A673 (cell line): ENCODE measurements at regions not wholly inside any gene's neighbourhood (a gene's known extent, or its start where the extent isn't known, plus 50 kb on each side); places are given as distances from the start of the nearest gene placed in this dataset.

Experiments
- BruUV-seq: library from RNA; stranded (reverse); fragments of 400-500 nt; replicated peaks from 2 replicates; lab custom pipeline; 2021; lab: Mats Ljungman, UMichigan
- CTCF ChIA-PET: fragments of 300-600 bp; sonication (Branson Sonifier 250); formaldehyde crosslinking; loops from one replicate; lab custom pipeline; 2022; ENCODE audit warnings: antibody characterized with exemption; lab: Charles Lee
- POLR2A ChIA-PET: fragments of 300-600 bp; sonication (Branson Sonifier 250); formaldehyde crosslinking; loops from one replicate; lab custom pipeline; 2022; ENCODE audit warnings: antibody characterized with exemption; ENCODE audit not compliant: low non-redundant PET; lab: Charles Lee
- DNase-seq: peaks from one replicate; pipeline ENCODE4 v3.0.0-alpha.2; 2015; ENCODE audit warnings: low spot score
- H3K27ac ChIP-seq: fragments of 200-600 bp; sonication (generic); 2 replicates; pipeline ENCODE4 v1.5.1; 2016; ENCODE audit warnings: mixed run types, low read depth, mild to moderate bottlenecking, mixed read lengths, antibody characterized with exemption, low read length; ENCODE audit not compliant: poor library complexity, severe bottlenecking
- H3K27me3 ChIP-seq: fragments of 200-600 bp; sonication (generic); replicated peaks from 2 replicates; pipeline ENCODE4 v1.6.1; 2017; ENCODE audit warnings: mixed run types, low read depth, mild to moderate bottlenecking, mixed read lengths, antibody characterized with exemption, low read length; ENCODE audit not compliant: insufficient read depth, poor library complexity
- H3K36me3 ChIP-seq: fragments of 200-600 bp; sonication (generic); 2 replicates; pipeline ENCODE4 v1.6.1; 2016; ENCODE audit warnings: mixed run types, mild to moderate bottlenecking, mixed read lengths, antibody characterized with exemption, low read length; ENCODE audit not compliant: insufficient read depth, poor library complexity, severe bottlenecking
- H3K4me1 ChIP-seq: fragments of 200-600 bp; sonication (generic); 2 replicates; pipeline ENCODE4 v1.6.1; 2017; ENCODE audit warnings: mixed run types, mild to moderate bottlenecking, mixed read lengths, antibody characterized with exemption, low read length; ENCODE audit not compliant: insufficient read depth, poor library complexity, severe bottlenecking
- H3K4me3 ChIP-seq: fragments of 200-600 bp; sonication (generic); 2 replicates; pipeline ENCODE4 v1.5.1; 2016; ENCODE audit warnings: low read depth, mixed run types, mild to moderate bottlenecking, mixed read lengths, low read length; ENCODE audit not compliant: poor library complexity, severe bottlenecking
- H3K9me3 ChIP-seq: fragments of 200-600 bp; sonication (generic); 2 replicates; pipeline ENCODE4 v1.6.1; 2016; ENCODE audit warnings: mixed run types, low read depth, mild to moderate bottlenecking, mixed read lengths, antibody characterized with exemption, low read length; ENCODE audit not compliant: poor library complexity, severe bottlenecking
- CTCF ChIP-seq: fragments of 300-800, 200-600 bp; sonication (generic); conservative IDR thresholded peaks from 2 replicates; pipeline ENCODE4 v1.5.1; 2017; ENCODE audit warnings: low read depth, mild to moderate bottlenecking, antibody characterized with exemption, low read length, moderate library complexity, mixed read lengths
- EZH2 ChIP-seq: fragments of 200-600 bp; sonication (generic); IDR thresholded peaks from 2 replicates; pipeline ENCODE4 v1.6.1; 2017; ENCODE audit warnings: borderline replicate concordance, low read depth, mild to moderate bottlenecking, mixed read lengths, antibody characterized with exemption, low read length; ENCODE audit not compliant: poor library complexity, severe bottlenecking
- intact Hi-C: fragments of 100-400 bp; cut with micrococcal nuclease; formaldehyde crosslinking; loops from one replicate; pipeline ENCODE4 v1.10.0; 2022; ENCODE audit not compliant: unreplicated experiment

- no TSS peak for BruUV-seq
- intact Hi-C loops: no loop called here
- ChIA-PET POLR2A (no interaction called here), CTCF (interaction anchor here (0.7 kb wide), 1 partner anchor 1467 kb away, joined by 7 read pairs; no protein-coding TSS in a partner anchor)
- no peak overlapping the region for H3K27ac ChIP-seq
- TF ChIP-seq CTCF: no peak
- no peak for TF ChIP-seq EZH2
- no peaks in the 10 kb centered on the region for H3K36me3 ChIP-seq
- H3K9me3 ChIP-seq: no peaks in the 10 kb centered on the region
- no peak for DNase-seq
- H3K4me1 ChIP-seq: no peaks in the 10 kb centered on the region
- H3K27me3 ChIP-seq: no peaks in the 10 kb centered on the region
- H3K4me3 ChIP-seq: no peak overlapping the region
These were observed 528.7 kb upstream of the PLXNA2 start for GRCh38 chr1:208772891-208773290.

DNA sequence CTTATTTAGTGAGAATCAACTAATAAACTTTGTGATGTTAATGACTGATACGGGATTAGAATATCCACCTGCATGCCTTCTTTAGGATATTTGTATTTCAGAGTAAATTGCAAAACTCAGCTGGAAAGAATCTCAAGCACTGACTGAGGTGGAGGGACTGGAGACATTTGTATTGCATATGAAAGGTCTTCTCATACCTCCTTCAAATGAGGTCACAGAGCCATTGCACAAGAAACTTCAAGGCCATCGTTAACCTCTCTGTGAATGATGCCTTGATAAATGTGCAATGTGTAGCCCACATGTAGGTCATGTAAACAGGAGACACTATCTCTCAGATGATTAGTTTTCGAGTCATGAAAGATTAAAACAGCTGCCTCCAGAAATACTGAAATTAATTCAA lies 531.7 kb upstream of the PLXNA2 start:
- H3K4me1 ChIP-seq: no peaks in the 10 kb centered on the region
- no TSS peak for BruUV-seq
- DNase-seq: no peak
- POLR2A ChIA-PET: no interaction called here
- no peak overlapping the region for H3K4me3 ChIP-seq
- no peaks in the 10 kb centered on the region for H3K36me3 ChIP-seq
- intact Hi-C loops: no loop called here
- CTCF ChIA-PET: no interaction called here
- no peaks in the 10 kb centered on the region for H3K27me3 ChIP-seq
- TF ChIP-seq CTCF: no peak
- TF ChIP-seq EZH2: no peak
- H3K27ac ChIP-seq: no peak overlapping the region
- no peaks in the 10 kb centered on the region for H3K9me3 ChIP-seq

DNA sequence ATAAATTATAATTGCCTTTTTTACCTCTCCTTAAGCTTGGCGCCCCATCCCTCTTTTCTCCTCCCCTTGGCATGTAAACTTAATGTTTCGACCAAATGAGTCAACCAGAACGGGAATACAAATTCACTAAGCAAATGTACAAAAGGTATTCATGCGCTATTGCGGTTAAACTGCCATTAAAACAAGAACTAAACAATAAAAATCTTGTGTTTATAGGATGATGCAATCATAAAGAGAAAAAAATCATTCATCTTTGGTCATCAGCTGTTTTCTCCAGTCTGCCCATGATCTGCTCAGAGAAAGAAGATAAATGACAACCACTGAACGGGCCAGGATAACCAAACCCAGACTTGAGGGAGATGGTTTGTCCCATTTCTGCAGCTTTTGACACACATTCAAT lies 534.2 kb upstream of the PLXNA2 start:
- Histone ChIP-seq H3K36me3 (no peaks in the 10 kb centered on the region), H3K27ac (no peak overlapping the region), H3K9me3 (no peaks in the 10 kb centered on the region), H3K4me1 (no peaks in the 10 kb centered on the region), H3K4me3 (no peak overlapping the region), H3K27me3 (no peaks in the 10 kb centered on the region)
- no peak for TF ChIP-seq CTCF
- TF ChIP-seq EZH2: no peak
- DNase-seq: no peak
- no TSS peak for BruUV-seq
- ChIA-PET CTCF (no interaction called here), POLR2A (no interaction called here)
- intact Hi-C loops: no loop called here
